ENCODE measurements at regions not wholly inside any gene's neighbourhood (a gene's known extent, or its start where the extent isn't known, plus 50 kb on each side); places are given as distances from the start of the nearest gene placed in this dataset.
"Not testable (repeated sequence)": the region's sequence is repeated elsewhere in the genome, so short reads cannot be mapped to it uniquely, and the experiment has no call there.

- ATAC-seq (no peak), DNase-seq (no peak)
- Mint-ChIP-seq H3K4me1 (peaks cover 7% of the 10 kb centered on the region), H3K4me3 (no peak overlapping the region), H3K36me3 (ENCODE audit: low read depth) (peaks cover 2% of the 10 kb centered on the region), H3K27me3 (peaks cover 50% of the 10 kb centered on the region), H3K27ac (no peak overlapping the region)
- no peaks in the 10 kb centered on the region for H3K9me3 ChIP-seq (ENCODE audit: control insufficient read depth, low read length, poor library complexity, severe bottlenecking)
Observed at GRCh38 chr6:3620937-3621336, 130.6 kb downstream of the PXDC1 start.

DNA sequence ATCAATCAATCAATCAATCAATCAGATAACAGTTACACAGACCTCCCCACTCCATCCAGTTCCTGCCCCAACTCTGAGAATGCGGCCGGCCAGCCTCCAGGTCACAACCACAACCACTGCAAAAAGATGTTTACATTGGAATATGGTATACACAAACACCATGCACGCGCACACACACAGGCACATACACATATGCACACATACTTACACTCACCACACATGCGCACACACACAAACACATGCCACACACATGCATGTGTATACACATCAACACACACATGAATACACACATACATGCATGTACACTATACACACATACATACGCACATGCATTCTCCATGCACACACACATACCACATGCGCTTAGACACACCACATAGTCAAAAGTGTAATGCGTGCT, 131.1 kb downstream of the PXDC1 start:
- ATAC-seq (no peak), DNase-seq (no peak)
- Mint-ChIP-seq H3K27me3 (peaks cover 44% of the 10 kb centered on the region), H3K4me3 (no peak overlapping the region), H3K36me3 (ENCODE audit: low read depth) (peaks cover 2% of the 10 kb centered on the region), H3K4me1 (peaks cover 7% of the 10 kb centered on the region), H3K27ac (no peak overlapping the region)
- H3K9me3 ChIP-seq (ENCODE audit: control insufficient read depth, low read length, poor library complexity, severe bottlenecking), result no peaks in the 10 kb centered on the region

DNA sequence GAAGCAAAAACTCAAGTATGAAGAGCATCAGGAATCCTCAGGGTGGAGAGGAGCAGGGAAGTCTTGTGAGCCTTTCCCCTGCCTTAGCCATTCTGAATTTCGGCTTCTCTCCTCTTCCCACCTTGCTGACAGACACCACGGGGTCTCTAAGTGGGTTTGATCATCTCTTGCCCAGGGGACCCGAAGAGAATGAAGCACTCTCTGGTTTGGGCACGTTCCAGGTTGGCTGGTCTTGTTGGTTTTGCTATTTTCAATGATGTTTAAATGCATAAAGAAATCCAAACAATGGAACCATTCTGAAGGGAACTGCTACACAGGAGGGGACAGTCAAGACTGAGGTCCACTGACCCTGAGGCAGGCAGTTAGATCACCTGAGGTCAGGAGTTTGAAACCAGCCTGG, 131.7 kb downstream of the PXDC1 start:
- ATAC-seq, result no peak

DNA sequence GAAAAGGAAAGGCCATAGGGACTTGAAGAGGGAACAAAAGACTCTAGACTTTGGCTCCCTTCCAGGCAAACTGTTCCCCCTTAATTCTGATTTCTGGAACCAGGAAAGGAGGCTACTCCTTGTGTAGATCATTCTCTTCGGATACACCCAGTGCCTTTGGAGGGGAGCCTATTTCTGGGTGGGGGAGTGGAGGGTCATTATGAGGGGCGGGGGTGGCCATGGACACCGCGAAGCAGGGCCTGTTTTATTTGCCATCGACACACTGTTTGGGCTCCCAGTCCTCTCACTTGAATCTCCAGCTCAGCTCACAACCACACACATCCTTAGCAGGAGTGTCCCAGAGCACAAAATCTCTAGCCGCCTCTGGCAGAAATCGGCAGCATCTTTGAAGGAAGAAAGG, 132.3 kb downstream of the PXDC1 start:
- H3K36me3 Mint-ChIP-seq (ENCODE audit: low read depth), result peaks cover 2% of the 10 kb centered on the region
- H3K4me3 Mint-ChIP-seq, result no peak overlapping the region
- no peaks in the 10 kb centered on the region for H3K9me3 ChIP-seq (ENCODE audit: control insufficient read depth, low read length, poor library complexity, severe bottlenecking)
- no peak for ATAC-seq
- H3K4me1 Mint-ChIP-seq, result peaks cover 7% of the 10 kb centered on the region
- DNase-seq, result no peak
- peaks cover 33% of the 10 kb centered on the region for H3K27me3 Mint-ChIP-seq
- no peak overlapping the region for H3K27ac Mint-ChIP-seq

More for the DNA sequence above, 131.7 kb downstream of the PXDC1 start:
- H3K4me3 Mint-ChIP-seq, result no peak overlapping the region
- no peak for DNase-seq
- H3K4me1 Mint-ChIP-seq, result peaks cover 7% of the 10 kb centered on the region
- no peak overlapping the region for H3K27ac Mint-ChIP-seq
- peaks cover 39% of the 10 kb centered on the region for H3K27me3 Mint-ChIP-seq
- H3K36me3 Mint-ChIP-seq (ENCODE audit: low read depth), result peaks cover 2% of the 10 kb centered on the region
- H3K9me3 ChIP-seq (ENCODE audit: control insufficient read depth, low read length, poor library complexity, severe bottlenecking), result no peaks in the 10 kb centered on the region

GRCh38 chr6:3618642-3619041, 132.9 kb downstream of the PXDC1 start:
- Mint-ChIP-seq H3K27ac (no peak overlapping the region), H3K36me3 (ENCODE audit: low read depth) (peaks cover 2% of the 10 kb centered on the region), H3K27me3 (peaks cover 28% of the 10 kb centered on the region), H3K4me3 (no peak overlapping the region), H3K4me1 (peaks cover 3% of the 10 kb centered on the region)
- H3K9me3 ChIP-seq (ENCODE audit: control insufficient read depth, low read length, poor library complexity, severe bottlenecking), result no peaks in the 10 kb centered on the region
- DNase-seq, result no peak
- ATAC-seq, result no peak

DNA sequence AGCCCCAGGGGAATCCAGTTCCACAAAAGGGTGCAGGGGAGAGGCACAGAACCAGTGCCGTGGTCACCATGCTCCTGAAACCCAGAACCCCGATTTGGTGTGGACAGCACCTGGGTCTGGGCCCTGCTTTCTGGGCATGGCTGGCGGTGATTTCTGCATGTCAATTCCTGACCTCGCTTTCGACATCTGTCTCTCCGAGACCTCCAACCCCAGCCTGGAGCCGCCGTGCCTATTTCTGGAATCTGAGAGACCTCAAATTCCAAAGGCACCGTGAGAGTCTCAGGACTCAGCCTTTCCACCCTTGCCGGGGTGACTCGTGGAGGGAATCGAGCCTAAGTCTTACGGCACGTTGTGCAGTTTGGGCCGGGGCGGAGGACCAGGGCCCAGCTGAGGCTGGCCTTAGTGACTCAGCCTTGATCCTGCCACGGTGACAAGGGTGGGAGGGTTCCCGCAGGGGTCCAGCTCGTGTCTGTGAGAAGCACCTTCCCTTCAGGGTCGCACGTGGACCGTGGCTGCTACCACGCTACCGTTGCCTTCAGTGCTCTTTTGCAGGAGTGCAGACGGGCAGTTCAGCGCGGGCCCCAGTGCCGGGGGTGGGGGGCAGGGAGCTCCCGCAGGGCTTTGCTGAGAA, 133.7 kb downstream of the PXDC1 start:
- Mint-ChIP-seq H3K4me3 (no peak overlapping the region), H3K27me3 (peaks cover 31% of the 10 kb centered on the region), H3K36me3 (ENCODE audit: low read depth) (no peaks in the 10 kb centered on the region), H3K27ac (no peak overlapping the region), H3K4me1 (no peaks in the 10 kb centered on the region)
- H3K9me3 ChIP-seq (ENCODE audit: control insufficient read depth, low read length, poor library complexity, severe bottlenecking), result no peaks in the 10 kb centered on the region
- ATAC-seq, result no peak
- no peak for DNase-seq

DNA sequence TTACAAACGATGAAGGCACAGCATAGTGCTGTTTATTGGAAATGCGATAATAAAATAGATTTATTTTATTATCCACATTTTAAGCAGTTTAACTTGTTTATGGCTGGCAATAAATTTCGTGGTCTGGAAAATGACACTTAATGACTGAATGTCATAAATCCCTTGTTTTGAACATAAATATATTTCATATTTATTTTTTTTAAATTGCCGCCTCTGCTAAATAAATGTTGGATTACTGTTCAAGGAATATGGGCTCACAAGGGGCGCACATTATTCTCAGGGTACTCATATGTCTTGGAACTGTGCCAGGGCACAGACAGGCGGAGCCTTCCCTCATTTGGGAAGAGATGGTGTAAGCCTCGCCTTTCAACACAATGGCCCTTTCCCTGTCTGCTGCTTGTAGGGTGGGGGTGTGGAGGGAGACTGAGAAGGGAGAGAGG, 134.3 kb downstream of the PXDC1 start:
- DNase-seq, result no peak
- no peak overlapping the region for H3K27ac Mint-ChIP-seq
- peaks cover 33% of the 10 kb centered on the region for H3K27me3 Mint-ChIP-seq
- H3K36me3 Mint-ChIP-seq (ENCODE audit: low read depth), result no peaks in the 10 kb centered on the region
- no peak overlapping the region for H3K4me3 Mint-ChIP-seq
- no peak for ATAC-seq
- H3K9me3 ChIP-seq (ENCODE audit: control insufficient read depth, low read length, poor library complexity, severe bottlenecking), result no peaks in the 10 kb centered on the region
- H3K4me1 Mint-ChIP-seq, result no peaks in the 10 kb centered on the region

DNA sequence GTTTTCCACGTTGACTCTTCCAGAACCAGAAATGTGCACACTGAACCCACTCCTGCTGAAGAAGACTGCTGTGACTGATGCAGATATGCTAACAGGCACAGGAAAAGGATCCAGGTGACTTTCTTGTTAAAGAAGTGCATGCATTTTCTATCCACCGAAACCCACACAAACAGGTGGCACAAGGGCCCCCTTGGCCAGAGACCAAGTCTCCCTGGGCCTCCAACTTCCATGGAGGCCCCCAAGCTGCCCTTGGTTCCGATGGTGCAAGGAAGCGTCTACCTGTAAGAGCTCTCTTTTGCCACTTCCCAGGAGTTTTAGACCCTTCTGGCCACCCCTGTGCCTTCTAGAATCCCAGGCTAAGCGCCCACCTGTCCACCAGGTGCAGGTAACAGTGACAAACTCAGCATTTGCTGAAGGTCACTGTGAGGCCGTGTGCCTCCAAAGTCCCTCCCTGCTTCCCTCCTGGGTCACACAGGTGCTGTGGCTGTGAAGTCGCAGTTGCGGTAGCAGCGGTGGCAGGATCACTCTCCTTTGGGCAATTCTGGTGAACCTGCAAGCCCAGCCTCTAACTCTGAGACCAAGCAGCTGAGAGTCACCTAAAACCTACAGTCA, 134.8 kb downstream of the PXDC1 start:
- no peaks in the 10 kb centered on the region for H3K4me1 Mint-ChIP-seq
- DNase-seq (no peak), ATAC-seq (no peak)
- peaks cover 37% of the 10 kb centered on the region for H3K27me3 Mint-ChIP-seq
- H3K36me3 Mint-ChIP-seq (ENCODE audit: low read depth), result no peaks in the 10 kb centered on the region
- H3K9me3 ChIP-seq (ENCODE audit: control insufficient read depth, low read length, poor library complexity, severe bottlenecking), result no peaks in the 10 kb centered on the region
- H3K4me3 Mint-ChIP-seq, result no peak overlapping the region
- H3K27ac Mint-ChIP-seq, result no peak overlapping the region

- Mint-ChIP-seq H3K36me3 (ENCODE audit: low read depth) (no peaks in the 10 kb centered on the region), H3K27me3 (peaks cover 40% of the 10 kb centered on the region), H3K4me1 (no peaks in the 10 kb centered on the region), H3K27ac (no peak overlapping the region), H3K4me3 (no peak overlapping the region)
- H3K9me3 ChIP-seq (ENCODE audit: control insufficient read depth, low read length, poor library complexity, severe bottlenecking), result no peaks in the 10 kb centered on the region
- no peak for DNase-seq
- ATAC-seq, result no peak
Observed at GRCh38 chr6:3615391-3616380, 135.8 kb downstream of the PXDC1 start.

GRCh38 chr6:3614918-3615317, 136.6 kb downstream of the PXDC1 start:
- DNase-seq (no peak), ATAC-seq (no peak)
- H3K9me3 ChIP-seq (ENCODE audit: control insufficient read depth, low read length, poor library complexity, severe bottlenecking), result no peaks in the 10 kb centered on the region
- H3K27me3 Mint-ChIP-seq, result peaks cover 42% of the 10 kb centered on the region
- H3K4me1 Mint-ChIP-seq, result no peaks in the 10 kb centered on the region
- H3K4me3 Mint-ChIP-seq, result no peak overlapping the region
- no peak overlapping the region for H3K27ac Mint-ChIP-seq
- no peaks in the 10 kb centered on the region for H3K36me3 Mint-ChIP-seq (ENCODE audit: low read depth)

DNA sequence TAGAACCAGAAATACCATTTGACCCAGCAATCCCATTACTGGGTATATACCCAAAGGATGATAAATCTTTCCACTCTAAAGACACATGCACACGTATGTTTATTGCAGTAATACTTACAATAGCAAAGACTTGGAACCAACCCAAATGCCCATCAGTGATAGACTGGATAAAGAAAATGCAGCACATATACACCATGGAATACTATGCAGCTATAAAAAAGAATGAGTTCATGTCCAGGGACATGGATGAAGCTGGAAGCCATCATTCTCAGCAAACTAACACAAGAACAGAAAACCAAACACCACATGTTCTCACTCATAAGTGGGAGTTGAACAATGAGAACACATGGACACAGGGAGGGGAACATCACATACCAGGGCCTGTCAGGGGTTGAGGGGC, 137.9 kb downstream of the PXDC1 start:
- H3K4me1 Mint-ChIP-seq; H3K36me3 Mint-ChIP-seq (ENCODE audit: low read depth); H3K27ac Mint-ChIP-seq; H3K4me3 Mint-ChIP-seq; DNase-seq; H3K9me3 ChIP-seq (ENCODE audit: control insufficient read depth, low read length, poor library complexity, severe bottlenecking); ATAC-seq: not testable (repeated sequence)
- H3K27me3 Mint-ChIP-seq, result peaks cover 47% of the 10 kb centered on the region

DNA sequence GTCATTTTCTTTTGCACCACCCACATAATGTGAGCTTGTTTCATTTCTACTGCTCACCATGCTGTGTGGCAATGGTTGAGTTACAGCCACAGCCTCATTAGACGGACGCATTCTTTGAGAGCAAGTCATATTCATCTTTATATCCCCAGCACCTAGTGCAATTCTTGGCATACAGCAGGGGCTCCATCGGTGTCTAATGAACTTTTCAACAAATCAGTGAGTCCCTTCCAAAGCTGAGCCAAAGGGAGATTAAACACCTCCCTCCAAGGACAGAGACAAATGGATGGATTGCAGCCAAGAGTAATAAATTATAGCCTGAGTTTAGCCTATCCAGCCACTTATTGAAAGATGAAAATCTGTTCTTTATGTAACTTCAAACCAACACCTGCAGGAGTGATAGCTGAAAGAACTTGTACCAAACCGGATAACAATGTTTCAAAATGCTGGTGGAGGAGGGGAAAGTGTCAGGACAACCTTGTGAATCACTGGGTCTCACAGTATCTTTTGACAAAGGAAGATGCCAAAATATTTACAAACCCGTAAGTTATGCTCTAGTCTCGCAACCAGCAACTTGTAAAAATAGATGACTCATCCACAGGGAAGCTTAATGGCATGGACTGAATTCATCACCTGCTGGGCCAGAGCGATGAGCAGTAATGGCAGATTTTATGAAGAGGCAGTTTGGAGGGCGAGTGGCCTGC, 139.0 kb downstream of the PXDC1 start:
- Mint-ChIP-seq H3K36me3 (ENCODE audit: low read depth) (no peaks in the 10 kb centered on the region), H3K27me3 (peaks cover 51% of the 10 kb centered on the region), H3K4me1 (no peaks in the 10 kb centered on the region), H3K4me3 (no peak overlapping the region), H3K27ac (no peak overlapping the region)
- H3K9me3 ChIP-seq (ENCODE audit: control insufficient read depth, low read length, poor library complexity, severe bottlenecking), result no peaks in the 10 kb centered on the region
- no peak for ATAC-seq
- DNase-seq, result no peak

DNA sequence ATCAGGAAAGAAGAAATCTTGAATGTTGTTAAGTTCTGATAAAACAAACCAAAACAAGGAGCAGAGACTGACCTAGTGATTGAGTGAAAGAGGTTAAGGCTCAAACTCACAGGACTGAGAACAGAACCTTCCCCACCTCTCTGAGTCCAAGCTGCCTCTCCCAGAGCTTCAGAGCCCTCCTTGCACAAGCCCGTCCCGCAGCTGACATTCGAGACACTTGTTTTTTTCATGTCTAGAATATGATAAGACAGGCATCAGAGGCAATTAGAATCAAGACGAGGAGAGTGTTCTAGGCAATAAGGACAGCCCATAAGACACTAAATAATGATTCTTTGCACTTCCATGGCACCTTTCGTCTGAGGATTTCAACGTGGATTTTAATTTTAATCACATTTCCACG, 140.6 kb downstream of the PXDC1 start:
- no peak for ATAC-seq
- Mint-ChIP-seq H3K4me1 (no peaks in the 10 kb centered on the region), H3K36me3 (ENCODE audit: low read depth) (no peaks in the 10 kb centered on the region), H3K27me3 (peaks cover 65% of the 10 kb centered on the region), H3K27ac (no peak overlapping the region), H3K4me3 (no peak overlapping the region)
- DNase-seq, result no peak
- no peaks in the 10 kb centered on the region for H3K9me3 ChIP-seq (ENCODE audit: control insufficient read depth, low read length, poor library complexity, severe bottlenecking)
